Activated CD4-positive, alpha-beta T cell treated with anti-CD3 and anti-CD28 coated beads, Interleukin-2, amount 50 U/mL, for 4 hours (primary cell): ENCODE measurements at regions not wholly inside any gene's neighbourhood (a gene's known extent, or its start where the extent isn't known, plus 50 kb on each side); places are given as distances from the start of the nearest gene placed in this dataset.
"Not testable (repeated sequence)": the region's sequence is repeated elsewhere in the genome, so short reads cannot be mapped to it uniquely, and the experiment has no call there.

Source experiments
- DNase-seq, 2 experiments: peaks; one replicate each; pipeline ENCODE4 v3.0.0-alpha.2; 2020

DNA sequence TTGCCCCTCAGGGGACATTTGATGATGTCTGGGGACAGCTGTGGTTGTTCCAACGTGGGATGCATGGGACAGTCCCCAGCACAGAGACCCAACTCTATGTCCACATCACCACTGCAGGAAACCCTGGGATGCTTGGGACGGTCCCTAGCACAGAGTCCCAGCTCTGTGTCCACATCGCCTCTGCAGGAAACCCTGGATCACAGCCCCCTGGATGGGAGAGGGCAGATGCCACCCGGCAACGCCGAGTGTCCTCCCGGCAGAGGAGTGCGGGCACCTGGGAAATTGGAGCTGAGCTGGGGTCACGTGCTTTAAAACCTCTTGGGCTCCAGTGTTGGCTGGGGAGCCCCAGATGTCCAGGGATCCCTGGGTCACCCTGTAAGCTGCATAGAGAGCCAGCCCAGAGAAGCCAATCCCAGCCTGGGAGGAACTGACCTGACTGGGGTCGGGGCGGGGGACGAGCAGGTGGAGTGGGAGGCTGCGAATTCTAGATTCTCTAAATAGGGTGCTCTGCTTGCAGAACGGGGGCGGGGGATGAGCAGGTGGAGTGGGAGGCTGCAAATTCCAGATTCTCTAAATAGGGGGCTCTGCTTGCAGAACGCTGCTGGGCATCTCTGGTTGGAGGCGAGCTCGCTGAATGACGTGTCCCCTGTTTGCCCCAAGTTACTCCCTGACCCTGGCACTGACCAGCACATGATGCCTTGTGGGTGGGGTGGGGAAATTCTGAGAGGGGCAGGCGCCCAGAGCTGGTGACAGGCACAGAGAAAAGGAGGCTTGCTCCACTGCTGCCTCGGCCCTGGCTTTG lies 1197.8 kb downstream of the BRD1 start:
- DNase-seq, result no peak

DNA sequence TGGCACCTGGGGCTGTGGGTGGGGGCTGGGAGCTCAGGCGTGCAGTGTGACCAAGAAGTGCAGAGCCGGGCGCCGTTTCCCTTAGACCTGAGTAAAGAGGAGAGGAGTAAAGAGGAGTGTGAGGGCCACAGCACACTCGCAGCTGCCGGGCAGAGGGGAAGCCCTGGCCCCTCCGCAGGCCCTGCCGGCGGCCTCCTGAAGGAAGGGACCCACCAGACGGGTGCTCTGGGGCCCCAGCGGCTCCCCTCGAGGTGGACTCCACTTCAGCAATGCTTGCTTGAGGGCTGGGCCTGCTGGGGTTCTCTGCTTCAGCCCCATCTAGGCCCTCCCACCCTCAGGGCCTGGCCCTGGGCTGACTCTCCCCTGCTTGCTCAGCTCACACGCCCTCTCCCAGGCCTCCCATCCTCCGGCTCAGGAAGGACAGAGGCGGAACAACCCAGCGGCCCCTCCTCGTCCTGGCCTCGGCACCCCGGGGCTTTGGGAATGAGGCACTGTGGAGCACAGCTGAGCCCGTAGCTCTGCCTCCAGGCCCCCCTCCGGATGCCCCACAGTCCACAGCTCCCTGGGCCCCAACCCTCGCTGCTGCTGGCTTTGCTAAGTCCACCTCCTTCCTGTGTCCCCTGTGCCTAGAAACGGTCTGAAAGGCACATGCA lies 1198.7 kb downstream of the BRD1 start:
- DNase-seq, result no peak

DNA sequence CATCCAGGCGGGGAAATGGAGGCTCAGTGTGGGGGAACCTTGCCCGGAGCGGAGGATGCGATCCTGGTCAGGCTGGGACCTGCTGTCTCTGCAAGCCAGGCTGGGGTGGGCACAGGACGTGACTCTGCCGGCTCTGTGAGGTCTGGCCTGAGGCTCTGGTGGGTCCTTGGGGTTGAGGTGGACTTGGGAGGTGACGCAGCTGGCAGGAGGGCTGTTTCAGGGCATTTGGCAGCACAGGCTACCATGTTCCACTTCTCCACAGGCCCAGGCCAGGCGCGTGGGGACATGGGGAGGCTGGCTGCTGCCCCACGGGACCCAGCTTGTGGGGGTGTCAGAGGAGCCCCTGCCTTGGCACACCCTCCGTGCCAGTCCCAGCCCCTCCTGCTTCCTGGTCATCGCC lies 1199.7 kb downstream of the BRD1 start:
- no peak for DNase-seq

DNA sequence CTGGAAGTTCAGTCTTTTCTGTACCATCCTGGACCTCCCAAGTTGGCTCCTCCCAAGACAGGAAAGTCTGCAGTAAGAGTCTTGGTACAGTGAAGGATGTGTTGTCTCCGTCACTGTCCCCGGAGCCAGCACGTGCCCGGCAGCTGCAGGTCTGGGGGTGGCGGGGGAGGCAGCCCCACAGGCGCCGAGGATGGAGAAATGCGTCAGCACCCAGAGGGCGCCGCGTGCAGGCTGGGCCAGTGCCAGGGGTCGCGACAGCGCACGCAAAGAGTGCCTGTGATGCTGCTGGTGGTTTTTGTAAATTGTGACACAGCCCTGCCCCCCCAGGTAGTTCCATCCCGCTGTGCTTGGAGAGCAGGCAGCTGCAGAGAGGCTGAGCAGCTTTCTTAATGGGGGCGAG lies 1200.5 kb downstream of the BRD1 start:
- no peak for DNase-seq

DNA sequence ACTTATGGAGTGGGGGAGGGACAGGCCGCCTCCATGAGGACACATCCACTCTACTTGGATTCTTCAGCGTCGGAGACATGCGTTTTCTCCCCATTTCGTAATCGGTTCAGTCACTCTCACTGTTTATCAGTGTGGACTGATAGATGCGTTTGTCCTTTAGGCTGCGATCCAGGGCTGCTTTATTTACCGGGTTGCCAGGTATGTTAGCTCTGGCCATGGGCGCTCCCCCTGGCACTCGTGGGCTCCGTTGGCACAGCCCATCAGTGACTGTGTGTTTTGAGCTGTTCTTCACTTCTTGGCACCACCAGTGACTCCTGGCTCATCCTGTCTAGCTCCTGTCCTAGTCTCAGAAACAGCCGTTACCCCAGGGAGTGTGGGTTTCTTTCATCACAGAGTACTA lies 1203.3 kb downstream of the BRD1 start:
- DNase-seq, result no peak

DNA sequence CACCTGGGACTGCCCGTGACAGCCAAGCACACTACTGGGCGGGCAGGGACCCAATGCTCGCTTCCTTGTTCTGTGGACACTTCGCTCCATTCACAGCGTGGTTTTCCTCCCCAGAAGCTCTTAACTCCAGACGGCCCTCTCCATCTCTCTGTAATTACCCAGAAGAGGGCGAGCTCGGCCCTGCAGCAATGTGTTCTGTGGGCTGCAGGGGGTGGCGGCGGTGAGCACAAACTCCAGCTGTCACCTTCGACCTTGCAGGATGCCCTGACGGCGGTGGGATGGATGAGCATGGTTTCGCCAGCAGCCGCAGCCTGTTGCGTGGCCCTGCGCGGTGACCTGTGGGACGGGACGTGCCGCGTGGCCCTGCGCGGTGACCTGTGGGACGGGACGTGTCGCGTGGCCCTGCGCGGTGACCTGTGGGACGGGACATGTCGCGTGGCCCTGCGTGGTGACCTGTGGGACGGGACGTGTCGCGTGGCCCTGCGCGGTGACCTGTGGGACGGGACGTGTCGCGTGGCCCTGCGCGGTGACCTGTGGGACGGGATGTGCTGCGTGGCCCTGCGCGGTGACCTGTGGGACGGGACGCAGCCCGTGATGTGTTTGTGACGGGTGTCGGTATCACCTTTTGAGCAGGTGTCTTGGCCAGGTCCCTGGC lies 1204.7 kb downstream of the BRD1 start:
- no peak for DNase-seq

DNA sequence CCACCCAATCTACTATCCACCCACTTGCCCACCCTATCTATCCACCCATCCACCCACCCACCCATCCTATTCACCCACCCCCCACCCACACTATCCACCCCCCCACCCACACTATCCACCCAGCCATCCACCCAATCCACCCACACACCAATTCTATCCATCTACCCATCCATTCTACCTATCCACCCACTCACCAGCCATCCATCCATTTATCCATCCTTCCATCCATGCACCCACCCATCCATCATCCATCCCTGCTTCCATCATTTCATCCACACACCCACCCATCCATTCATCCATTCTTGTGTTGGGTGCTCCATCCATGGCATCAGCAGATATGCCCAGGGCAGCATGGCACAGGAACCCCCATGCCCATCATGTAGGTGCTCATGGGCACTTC lies 1206.6 kb downstream of the BRD1 start:
- DNase-seq, result no peak

DNA sequence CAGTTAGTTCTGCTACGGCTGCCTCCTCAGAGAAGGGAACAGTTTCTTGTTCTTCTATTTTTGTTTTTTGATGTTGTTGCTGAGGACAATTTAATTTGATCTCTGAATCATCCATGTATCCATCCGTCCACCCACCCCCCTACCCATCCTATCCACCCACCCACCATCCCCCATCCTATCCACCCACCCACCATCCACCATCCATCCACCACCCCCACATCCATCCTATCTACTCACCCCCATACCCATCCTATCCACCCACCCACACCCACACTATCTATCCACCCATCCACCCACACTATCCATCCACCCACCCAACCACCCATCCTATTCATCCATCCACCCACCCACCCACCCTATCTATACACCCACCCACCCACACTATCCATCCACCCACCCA lies 1207.2 kb downstream of the BRD1 start:
- DNase-seq, result not testable (repeated sequence)

DNA sequence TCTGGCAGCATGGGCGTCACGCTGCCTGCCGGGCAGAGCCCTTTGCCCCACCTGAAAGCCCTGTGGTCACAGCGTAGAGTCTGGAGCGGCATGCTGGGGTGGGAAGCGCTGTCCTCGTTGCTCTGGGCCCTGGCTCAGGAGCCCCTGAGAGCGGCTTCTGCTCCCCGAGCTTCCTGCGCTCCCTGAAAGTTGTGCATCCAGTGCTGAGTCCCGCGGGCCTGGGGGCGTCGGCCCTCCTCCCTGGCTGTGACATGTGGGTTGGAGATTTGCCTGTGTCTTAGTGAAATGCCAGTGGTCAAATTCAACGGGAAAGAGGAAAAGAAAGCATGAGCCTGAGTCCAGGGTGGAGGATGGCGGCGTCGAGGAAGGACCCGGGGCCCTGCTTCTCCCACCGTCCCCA lies 1208.0 kb downstream of the BRD1 start:
- no peak for DNase-seq

DNA sequence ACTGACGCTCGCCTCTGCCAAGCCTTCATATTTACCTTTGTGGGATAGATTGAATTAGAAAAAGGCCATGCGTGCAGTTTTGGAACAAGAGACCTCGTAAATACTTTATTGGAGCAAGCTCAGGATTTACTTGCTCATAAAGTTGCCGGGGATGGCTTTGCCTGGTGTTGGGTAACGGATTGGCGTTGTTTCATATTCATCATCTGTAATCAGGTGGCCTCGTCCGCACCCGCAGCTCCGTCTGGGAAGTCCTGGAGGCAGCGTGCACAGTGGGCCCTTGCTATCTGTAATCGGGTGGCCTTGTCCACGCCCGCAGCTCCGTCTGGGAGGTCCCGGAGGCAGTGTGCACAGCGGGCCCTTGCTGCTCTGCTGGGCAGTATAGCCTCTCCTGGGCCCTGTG lies 1209.3 kb downstream of the BRD1 start:
- no peak for DNase-seq

DNA sequence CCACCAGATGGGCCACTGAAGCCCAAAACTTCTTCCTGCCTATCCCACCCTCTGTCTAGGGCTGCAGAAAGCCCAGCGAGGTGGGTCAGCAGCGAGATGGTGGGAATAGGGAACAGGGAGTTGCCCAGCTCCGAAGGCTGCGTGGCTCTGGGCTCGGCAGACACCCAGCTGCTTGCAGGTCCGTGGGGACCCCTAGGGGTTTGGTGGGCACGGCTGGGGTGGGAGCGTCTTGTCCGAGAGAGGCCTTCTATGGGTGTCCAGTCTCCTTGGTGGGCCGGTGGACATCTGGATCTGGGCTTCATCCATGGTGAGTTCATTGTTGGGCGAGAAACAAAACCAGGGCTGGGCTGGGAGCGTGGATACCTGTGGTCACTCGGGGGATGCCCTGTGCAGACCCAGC lies 1211.0 kb downstream of the BRD1 start:
- no peak for DNase-seq

DNA sequence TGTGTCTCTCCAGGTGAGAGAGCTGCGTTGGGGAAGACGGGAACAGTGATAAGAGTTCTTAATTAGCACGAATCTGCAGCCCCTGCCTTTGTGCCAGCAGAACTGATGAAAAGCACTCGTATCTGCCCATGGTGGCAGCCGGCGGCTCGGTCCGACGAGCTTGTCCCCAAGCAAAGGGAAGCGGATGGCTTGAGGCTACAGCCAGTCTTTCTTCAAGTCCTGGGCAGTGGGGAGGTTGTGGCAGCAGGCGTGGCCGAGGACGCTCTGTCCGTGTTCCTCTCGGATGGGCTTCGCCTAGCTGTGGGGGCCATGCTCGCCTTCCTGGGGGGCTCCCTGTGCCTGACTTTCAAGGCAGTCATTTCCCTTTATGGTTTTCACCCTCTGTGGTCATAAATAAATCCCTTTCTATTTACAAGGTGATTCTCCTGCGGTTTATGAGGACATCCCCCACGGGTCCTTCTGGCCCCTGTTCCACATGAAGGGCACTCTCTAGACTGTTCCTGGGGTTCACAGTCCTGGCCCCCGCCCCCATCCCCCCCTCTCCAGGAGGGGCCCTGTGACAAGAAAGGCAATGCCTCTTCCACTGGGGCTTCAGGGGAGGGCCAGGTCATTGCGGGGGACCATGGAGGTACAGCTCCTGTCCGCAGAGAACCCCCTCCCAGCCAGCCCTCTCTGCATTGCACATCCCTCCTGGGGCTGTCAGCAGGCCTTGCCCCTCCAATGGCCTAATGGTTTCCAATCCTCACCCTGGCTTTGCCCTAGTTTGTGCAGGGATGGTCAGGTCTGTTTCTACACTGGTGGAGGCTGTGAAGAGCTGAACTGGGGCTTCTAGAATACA lies 1212.3 kb downstream of the BRD1 start:
- DNase-seq, result no peak

DNA sequence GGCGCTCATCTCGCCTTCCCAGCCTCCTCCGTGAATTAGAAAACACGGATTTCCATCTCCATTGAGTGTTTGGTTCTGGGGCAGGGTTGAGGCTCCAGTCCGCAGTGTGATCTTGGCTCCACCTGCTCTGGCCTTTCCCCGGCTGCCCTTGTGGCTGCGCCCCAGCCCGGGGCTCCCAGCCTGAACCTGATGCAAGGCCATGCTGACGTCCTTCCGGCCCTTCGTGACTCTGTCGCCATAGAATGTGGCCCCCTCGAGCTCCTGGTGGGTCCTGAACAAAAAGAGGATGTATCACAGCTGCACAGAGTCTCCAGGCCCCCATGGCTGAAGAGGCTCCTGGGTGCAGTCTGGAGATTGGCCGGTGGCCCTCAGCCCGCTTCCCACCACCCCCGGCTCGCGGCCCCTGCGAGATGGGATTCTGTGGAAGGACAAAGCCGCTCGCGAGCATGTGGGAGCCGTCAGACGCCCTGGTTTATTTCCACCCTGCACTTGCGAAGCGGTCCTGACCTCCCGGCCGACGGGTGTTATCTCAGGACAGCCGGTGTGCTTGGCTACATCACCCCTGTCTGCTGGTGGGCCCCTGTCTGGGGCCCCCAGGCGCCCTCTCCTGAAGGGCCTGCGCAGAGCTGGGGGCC lies 1214.0 kb downstream of the BRD1 start:
- no peak for DNase-seq

DNA sequence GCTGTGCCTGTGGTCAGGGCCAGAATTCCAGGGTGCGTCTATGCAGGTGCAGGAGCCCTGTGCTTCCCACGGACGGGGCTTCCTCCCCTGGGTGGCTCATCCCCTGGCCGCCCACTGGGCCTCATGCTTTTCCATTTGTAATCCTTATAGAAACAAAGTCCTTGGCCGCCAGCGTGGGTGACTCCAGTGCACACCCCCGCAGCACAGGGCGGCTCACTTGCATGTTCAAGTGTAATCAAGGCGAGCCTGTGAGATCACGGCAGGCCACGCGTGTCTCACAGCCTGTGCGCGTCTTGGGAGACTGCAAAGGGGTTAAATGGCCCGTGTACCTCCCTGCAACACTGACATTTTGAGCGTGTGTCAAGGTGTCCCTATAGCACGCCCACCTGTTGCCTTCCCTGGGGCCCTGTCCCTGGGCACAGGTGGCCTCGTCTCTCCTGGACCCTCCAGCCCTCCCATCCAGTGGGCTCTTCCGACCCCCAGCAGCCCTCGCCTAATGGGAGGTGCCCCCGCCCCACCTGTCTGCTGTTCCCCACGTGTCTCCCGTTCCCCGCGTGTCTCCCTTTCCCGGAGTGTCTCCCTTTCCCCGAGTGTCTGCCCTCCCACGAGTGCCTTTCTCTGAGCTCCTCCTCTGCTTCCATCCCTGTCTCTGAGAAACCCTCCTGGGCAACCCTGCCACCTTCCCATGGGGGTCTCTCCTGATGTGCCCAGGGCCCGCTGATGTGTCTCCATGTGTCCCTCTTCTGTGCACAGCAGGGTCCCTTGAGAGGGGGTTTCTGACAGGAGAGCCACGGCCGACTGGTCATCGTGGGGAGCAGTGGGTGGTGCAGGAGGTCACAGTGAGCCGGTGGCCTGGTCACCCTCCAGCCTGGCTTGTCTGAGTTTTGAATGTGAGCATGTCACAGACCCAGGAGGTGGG lies 1215.3 kb downstream of the BRD1 start:
- no peak for DNase-seq

DNA sequence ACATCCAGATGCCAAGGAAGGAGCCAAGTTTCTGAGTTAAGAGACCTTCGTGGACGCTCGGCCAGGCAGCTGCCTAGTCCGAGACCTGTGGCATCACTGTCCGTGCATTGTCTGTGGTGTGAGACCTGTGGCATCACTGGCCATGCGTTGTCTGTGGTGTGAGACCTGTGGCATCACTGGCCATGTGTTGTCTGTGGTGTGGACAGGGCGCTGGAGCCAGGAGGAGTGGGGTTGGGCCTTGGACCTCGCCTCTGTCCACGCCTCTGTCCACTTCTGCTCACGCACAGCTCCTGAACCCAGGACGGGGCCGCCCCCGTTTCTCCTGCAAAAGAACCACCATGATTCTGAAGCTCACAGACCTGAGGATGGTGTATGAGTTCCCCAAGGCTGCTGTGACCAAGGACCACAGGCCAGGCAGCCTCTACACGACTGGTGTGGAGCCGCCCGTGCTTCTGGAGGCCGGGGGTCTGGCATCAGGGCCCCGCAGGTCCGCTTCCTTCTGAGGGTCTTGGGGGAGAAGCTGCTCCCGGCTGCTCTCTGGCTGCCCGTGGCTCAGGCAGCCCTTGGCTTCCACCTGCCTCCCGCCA lies 1218.3 kb downstream of the BRD1 start:
- no peak for DNase-seq

DNA sequence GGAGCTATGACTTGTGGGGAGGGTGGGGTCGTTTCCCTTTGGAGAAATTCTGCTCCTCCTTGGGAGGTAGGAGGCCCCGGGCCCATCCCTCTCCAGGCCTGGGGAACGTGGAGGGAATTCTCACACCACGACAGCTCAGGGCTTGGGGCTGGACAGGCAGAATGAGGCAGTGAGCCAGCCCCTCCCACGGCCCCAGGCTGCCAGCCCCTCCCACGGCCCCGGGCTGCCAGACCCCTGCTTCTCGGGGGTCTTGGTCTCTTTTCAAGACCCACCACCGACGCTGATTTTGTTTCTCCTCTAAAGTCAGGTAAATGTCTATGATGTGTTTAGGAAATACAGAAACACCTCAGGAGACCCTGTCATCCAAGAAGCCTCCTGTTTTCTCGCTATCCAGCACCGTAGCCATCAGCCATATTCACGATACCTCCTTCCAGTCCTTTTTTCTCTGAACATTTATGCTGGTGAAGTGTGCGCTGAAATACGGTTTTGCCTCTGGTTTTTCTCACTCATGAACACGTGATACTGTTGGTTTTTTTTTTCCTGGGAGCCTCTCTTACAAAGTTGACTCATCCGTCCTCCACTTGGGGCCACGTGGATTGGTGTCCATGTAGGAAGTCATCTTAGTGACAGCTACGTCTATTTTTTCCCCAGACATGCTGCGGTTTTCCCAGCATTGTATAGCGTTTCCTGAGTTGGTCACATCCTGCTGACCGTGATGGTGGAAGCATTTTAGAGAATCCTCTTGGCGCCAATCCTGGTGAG lies 1219.6 kb downstream of the BRD1 start:
- DNase-seq, result no peak

DNA sequence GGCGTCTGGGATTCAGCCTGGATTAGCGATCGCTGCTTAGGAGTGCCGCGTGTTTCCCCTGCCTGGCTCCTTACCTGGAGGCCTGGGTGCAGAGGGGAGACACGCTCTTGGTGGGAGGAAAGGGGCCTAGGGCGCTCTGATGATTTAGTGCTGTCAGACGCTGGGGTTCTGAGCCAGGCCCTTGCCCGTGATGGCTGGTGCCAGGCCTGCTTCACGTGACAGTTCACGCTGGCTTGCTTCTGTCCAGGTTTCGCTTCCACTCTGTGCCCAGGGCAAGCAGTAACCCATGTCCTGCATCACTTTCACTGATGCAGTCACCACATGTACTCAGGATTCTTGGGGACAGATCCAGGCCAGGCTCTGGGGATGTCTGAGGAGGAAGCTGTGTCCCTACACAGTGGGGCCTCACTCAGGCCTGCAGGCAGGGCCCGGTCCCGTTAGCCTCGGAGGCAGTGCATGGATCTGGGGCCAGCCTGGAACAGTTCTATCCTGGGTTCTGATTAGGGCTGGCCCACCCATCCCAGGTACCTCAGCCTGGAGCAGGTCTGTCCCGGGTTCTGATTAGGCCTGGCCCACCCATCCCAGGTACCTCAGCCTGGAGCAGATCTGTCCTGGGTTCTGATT lies 1220.9 kb downstream of the BRD1 start:
- no peak for DNase-seq

DNA sequence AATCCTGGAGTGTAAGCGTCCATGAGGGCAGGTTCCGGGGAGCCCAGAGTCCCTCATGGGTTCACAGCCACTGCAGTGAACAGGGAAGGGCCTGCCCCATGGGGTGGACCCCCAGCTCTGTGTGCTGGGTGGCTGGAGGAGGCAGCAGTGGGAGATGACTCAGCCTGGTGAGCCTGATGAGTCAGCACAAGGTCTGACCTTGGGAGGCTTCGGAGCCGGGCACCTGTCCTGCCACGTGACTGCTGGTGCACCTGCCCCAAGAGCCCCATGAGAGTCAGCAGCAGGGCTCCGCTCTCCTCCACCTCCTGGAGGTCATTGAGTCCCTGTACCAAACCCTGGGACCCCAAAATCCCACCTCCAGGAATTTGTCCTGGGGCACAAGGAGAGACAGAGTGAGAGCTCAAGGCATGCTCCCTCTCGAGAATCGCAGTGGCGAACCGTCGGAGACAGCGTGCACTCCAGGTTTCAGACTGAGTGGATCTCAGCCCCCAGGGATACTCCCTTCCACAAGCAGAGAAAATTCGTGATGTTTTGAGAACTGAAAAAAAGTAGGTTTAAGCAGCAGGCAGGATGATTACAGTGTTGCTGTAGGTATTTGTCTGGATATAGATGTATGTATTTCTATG lies 1221.7 kb downstream of the BRD1 start:
- DNase-seq, result no peak

DNA sequence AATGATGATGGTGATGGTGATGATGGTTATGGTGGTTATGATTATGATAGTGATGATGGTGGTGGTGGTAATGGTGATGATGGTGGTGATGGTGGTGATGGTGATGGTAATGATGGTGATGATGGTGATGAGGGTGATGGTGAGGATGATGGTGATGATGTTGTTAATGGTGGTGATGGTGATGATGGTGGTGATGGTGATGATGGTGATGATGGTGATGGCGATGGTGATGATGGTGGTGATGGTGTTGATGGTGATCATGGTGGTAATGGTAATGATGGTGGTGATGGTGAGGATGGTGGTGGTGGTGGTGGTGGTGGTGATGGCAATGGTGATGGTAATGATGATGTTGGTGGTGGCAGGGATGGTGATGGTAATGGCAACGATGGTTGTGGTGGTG lies 1222.5 kb downstream of the BRD1 start:
- no peak for DNase-seq
